HT-29 (cell line): ENCODE measurements at regions not wholly inside any gene's neighbourhood (a gene's known extent, or its start where the extent isn't known, plus 50 kb on each side); places are given as distances from the start of the nearest gene placed in this dataset.

Experiments
- DNase-seq: peaks from one replicate; pipeline ENCODE4 v3.0.0-alpha.2; 2015; ENCODE audit warnings: low spot score

- no peak for DNase-seq
Observed at GRCh38 chr3:11089931-11090330, 64.4 kb upstream of the HRH1 start.

GRCh38 chr3:11090551-11090950, 63.7 kb upstream of the HRH1 start:
- no peak for DNase-seq

GRCh38 chr3:11091088-11091590, 63.2 kb upstream of the HRH1 start:
- no peak for DNase-seq

DNA sequence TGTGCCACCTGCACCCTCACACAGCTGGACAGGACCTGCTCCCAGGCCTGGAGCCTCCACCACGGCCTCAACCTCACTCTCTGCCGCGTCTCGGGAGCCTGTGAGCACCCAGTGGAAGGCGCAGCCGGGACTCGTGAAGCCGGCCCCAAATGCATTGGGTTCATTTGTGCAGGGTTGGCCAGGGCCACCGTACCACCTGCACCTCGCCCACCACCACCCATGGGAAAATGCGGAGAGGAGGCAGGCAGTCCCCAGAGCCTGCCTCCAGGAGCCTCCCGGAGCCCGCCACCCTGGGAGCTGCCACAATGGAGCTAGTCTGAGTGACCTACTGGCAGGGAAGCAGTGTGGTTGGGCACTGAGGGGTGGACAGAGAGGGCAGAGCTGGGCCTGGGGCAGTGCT, 62.5 kb upstream of the HRH1 start:
- DNase-seq, result no peak

DNA sequence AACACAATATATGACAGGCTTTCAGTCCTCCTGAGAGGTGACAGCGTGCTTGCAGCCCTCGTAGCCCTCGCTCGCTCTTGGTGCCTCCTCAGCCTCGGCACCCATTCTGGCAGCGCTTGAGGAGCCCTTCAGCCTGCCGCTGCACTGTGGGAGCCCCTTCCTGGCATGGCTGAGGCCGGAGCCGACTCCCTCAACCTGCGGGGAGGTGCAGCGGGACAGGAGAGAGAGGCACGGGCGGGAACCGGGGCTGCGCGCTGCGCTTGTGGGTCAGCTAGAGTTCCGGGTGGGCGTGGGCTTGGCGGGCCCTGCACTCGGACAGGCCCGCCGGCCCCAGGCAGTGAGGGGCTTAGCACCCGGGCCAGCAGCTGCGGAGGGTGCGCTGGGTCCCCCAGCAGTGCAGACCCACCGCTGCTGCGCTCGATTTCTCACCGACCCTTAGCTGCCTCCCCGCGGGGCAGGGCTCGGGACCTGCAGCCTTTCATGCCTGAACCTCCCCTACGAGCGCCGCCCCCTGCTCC, 60.4 kb upstream of the HRH1 start:
- DNase-seq, result no peak

- no peak for DNase-seq
Observed at GRCh38 chr3:11095932-11096265, 58.4 kb upstream of the HRH1 start.

- peak; percentile 29 for DNase-seq
Observed at GRCh38 chr3:11096266-11097139, 57.8 kb upstream of the HRH1 start.

DNA sequence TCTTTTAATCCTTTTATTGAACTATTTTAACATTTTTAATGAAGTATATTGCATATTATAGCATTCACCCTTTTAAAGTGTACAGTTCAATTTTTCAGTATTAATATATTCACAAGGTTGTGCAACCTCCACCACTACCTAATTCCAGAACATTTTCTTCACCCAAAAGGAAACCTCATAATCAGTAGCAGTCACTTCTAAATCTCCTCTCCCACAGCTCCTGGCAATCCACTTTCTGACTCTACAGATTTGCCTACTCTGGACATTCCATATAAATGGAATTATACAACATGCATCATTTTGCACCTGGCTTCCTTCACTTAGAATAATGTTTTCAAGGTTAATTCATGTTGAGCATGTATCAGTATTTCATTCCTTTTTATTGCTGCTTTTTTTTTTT, 55.0 kb upstream of the HRH1 start:
- DNase-seq, result no peak
